MM.1S (cell line): ENCODE measurements at regions not wholly inside any gene's neighbourhood (a gene's known extent, or its start where the extent isn't known, plus 50 kb on each side); places are given as distances from the start of the nearest gene placed in this dataset.

ENCODE experiments used
- DNase-seq: peaks from one replicate; pipeline ENCODE4 v3.0.0-alpha.2; 2015
- H2AFZ ChIP-seq: fragments of 300-600 bp; sonication (generic); 2 replicates; pipeline ENCODE4 v1.6.0; 2016; ENCODE audit warnings: antibody characterized with exemption, low read length
- H3F3A ChIP-seq: fragments of 300-600 bp; sonication (generic); 2 replicates; pipeline ENCODE4 v1.6.1; 2016; ENCODE audit warnings: mild to moderate bottlenecking, antibody characterized with exemption, low read length, moderate library complexity, mixed read lengths; ENCODE audit not compliant: insufficient read depth
- H3K27ac ChIP-seq: fragments of 300-600 bp; sonication (generic); 2 replicates; pipeline ENCODE4 v1.5.1; 2016; ENCODE audit warnings: mild to moderate bottlenecking, low read length
- H3K27me3 ChIP-seq: fragments of 300-600 bp; sonication (generic); replicated peaks from 2 replicates; pipeline ENCODE4 v1.6.0; 2016; ENCODE audit warnings: low read length; ENCODE audit not compliant: insufficient read depth
- H3K36me3 ChIP-seq: fragments of 300-600 bp; sonication (generic); replicated peaks from 2 replicates; pipeline ENCODE4 v1.6.1; 2016; ENCODE audit warnings: mild to moderate bottlenecking, low read length, mixed read lengths; ENCODE audit not compliant: insufficient read depth
- H3K4me1 ChIP-seq: fragments of 300-600 bp; sonication (generic); 2 replicates; pipeline ENCODE4 v1.6.1; 2016; ENCODE audit warnings: low read length, mixed read lengths
- H3K4me2 ChIP-seq: fragments of 300-600 bp; sonication (generic); 2 replicates; pipeline ENCODE4 v1.6.0; 2016; ENCODE audit warnings: low read depth, low read length
- H3K4me3 ChIP-seq: fragments of 300-600 bp; sonication (generic); 2 replicates; pipeline ENCODE4 v1.5.1; 2016; ENCODE audit warnings: low read length, mixed read lengths
- H3K79me2 ChIP-seq: fragments of 300-600 bp; sonication (generic); 2 replicates; pipeline ENCODE4 v1.6.1; 2016; ENCODE audit warnings: mixed run types, low read length, mixed read lengths
- H3K9ac ChIP-seq: fragments of 300-600 bp; sonication (generic); 2 replicates; pipeline ENCODE4 v1.6.1; 2016; ENCODE audit warnings: low read length, mixed read lengths
- H3K9me2 ChIP-seq: fragments of 300-600 bp; sonication (generic); replicated peaks from 2 replicates; pipeline ENCODE4 v1.6.1; 2016; ENCODE audit warnings: mild to moderate bottlenecking, low read length, mixed read lengths; ENCODE audit not compliant: insufficient read depth
- H3K9me3 ChIP-seq: fragments of 300-600 bp; sonication (generic); replicated peaks from 2 replicates; pipeline ENCODE4 v1.6.1; 2016; ENCODE audit warnings: mild to moderate bottlenecking, low read length, mixed read lengths; ENCODE audit not compliant: insufficient read depth
- H4K20me1 ChIP-seq: fragments of 300-600 bp; sonication (generic); 2 replicates; pipeline ENCODE4 v1.6.1; 2016; ENCODE audit warnings: mild to moderate bottlenecking, low read length, moderate library complexity, mixed read lengths; ENCODE audit not compliant: insufficient read depth
- EZH2 ChIP-seq: fragments of 300-600 bp; sonication (generic); optimal IDR thresholded peaks from 2 replicates; pipeline ENCODE3; 2017; ENCODE audit warnings: low read depth, mild to moderate bottlenecking, antibody characterized with exemption, low read length, mixed read lengths
- EZH2phosphoT487 ChIP-seq: fragments of 300-600 bp; sonication (generic); IDR thresholded peaks from 2 replicates; pipeline ENCODE4 v1.6.1; 2018; ENCODE audit warnings: antibody characterized with exemption, low read length
- TF ChIP-seq, protein P1 (sequence below): fragments of 300-600 bp; sonication (generic); IDR thresholded peaks from 2 replicates; pipeline ENCODE4 v1.5.1; 2016; ENCODE audit warnings: antibody characterized with exemption, low read length, mixed read lengths

GRCh38 chrX:126338916-126339315 lies 172.8 kb upstream of the DCAF12L2 start:
- H2AFZ ChIP-seq = no peak overlapping the region
- H3K36me3 ChIP-seq = no peaks in the 10 kb centered on the region
- no peaks in the 10 kb centered on the region for H3K9me3 ChIP-seq
- no peak overlapping the region for H3K27ac ChIP-seq
- no peak overlapping the region for H3K4me3 ChIP-seq
- H3K9ac ChIP-seq = no peak overlapping the region
- H3K9me2 ChIP-seq = no peaks in the 10 kb centered on the region
- no peaks in the 10 kb centered on the region for H4K20me1 ChIP-seq
- TF ChIP-seq EZH2phosphoT487 = no peak
- TF ChIP-seq EZH2 = no peak
- TF ChIP-seq, protein P1, sequence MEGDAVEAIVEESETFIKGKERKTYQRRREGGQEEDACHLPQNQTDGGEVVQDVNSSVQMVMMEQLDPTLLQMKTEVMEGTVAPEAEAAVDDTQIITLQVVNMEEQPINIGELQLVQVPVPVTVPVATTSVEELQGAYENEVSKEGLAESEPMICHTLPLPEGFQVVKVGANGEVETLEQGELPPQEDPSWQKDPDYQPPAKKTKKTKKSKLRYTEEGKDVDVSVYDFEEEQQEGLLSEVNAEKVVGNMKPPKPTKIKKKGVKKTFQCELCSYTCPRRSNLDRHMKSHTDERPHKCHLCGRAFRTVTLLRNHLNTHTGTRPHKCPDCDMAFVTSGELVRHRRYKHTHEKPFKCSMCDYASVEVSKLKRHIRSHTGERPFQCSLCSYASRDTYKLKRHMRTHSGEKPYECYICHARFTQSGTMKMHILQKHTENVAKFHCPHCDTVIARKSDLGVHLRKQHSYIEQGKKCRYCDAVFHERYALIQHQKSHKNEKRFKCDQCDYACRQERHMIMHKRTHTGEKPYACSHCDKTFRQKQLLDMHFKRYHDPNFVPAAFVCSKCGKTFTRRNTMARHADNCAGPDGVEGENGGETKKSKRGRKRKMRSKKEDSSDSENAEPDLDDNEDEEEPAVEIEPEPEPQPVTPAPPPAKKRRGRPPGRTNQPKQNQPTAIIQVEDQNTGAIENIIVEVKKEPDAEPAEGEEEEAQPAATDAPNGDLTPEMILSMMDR = no peak
- no peaks in the 10 kb centered on the region for H3K79me2 ChIP-seq
- H3F3A ChIP-seq = no peaks in the 10 kb centered on the region
- no peaks in the 10 kb centered on the region for H3K27me3 ChIP-seq
- H3K4me1 ChIP-seq = 0 out of 2 replicates have a peak, but pooled peaks cover 7% of the 10 kb centered on the region
- no peak for DNase-seq
- no peak overlapping the region for H3K4me2 ChIP-seq

DNA sequence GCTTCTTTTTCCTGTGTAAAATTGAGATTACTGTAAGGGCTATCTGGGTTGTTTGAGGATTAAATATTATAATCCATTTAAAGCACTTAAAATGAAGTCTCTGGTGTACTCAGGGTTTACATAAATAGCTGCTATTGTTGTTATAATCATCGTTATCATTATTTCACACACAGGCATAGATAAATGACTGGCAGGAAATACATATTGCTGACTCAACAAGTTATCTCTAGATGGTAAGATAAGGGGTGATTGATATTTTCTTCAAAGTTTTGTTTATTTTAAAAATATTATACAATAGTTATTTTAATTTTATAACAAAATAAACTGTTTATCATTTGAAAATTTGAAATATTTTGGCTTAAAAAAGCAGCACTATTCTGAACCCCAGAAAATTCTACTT lies 134.3 kb upstream of the DCAF12L2 start:
- H3K9ac ChIP-seq = no peak overlapping the region
- H3K4me3 ChIP-seq = no peak overlapping the region
- H2AFZ ChIP-seq = no peak overlapping the region
- no peak overlapping the region for H3K4me2 ChIP-seq
- H3K27me3 ChIP-seq = no peaks in the 10 kb centered on the region
- no peaks in the 10 kb centered on the region for H3K9me3 ChIP-seq
- no peaks in the 10 kb centered on the region for H3K9me2 ChIP-seq
- no peaks in the 10 kb centered on the region for H3K36me3 ChIP-seq
- TF ChIP-seq EZH2 (no peak), EZH2phosphoT487 (no peak)
- TF ChIP-seq, protein P1 = no peak
- H3K79me2 ChIP-seq = no peaks in the 10 kb centered on the region
- no peaks in the 10 kb centered on the region for H3F3A ChIP-seq
- H4K20me1 ChIP-seq = no peaks in the 10 kb centered on the region
- H3K27ac ChIP-seq = no peak overlapping the region
- DNase-seq = no peak
- no peaks in the 10 kb centered on the region for H3K4me1 ChIP-seq

GRCh38 chrX:126272795-126273497 lies 106.9 kb upstream of the DCAF12L2 start:
- Histone ChIP-seq H2AFZ (no peak overlapping the region), H3K79me2 (no peaks in the 10 kb centered on the region), H3K4me1 (no peaks in the 10 kb centered on the region), H3K9ac (no peak overlapping the region), H3K27me3 (no peaks in the 10 kb centered on the region), H3K9me2 (no peaks in the 10 kb centered on the region), H3K36me3 (no peaks in the 10 kb centered on the region), H4K20me1 (no peaks in the 10 kb centered on the region), H3K4me3 (no peak overlapping the region), H3K9me3 (no peaks in the 10 kb centered on the region), H3F3A (no peaks in the 10 kb centered on the region), H3K4me2 (no peak overlapping the region), H3K27ac (no peak overlapping the region)
- TF ChIP-seq EZH2phosphoT487 (no peak), EZH2 (no peak)
- TF ChIP-seq, protein P1 = no peak
- no peak for DNase-seq
